Medulla oblongata (tissue), 1 donor: ENCODE measurements at regions not wholly inside any gene's neighbourhood (a gene's known extent, or its start where the extent isn't known, plus 50 kb on each side); places are given as distances from the start of the nearest gene placed in this dataset.
"Not testable (repeated sequence)": the region's sequence is repeated elsewhere in the genome, so short reads cannot be mapped to it uniquely, and the experiment has no call there.

Experiments used
- DNase-seq: peaks from one replicate; pipeline ENCODE4 v3.0.0-alpha.2; 2015; ENCODE audit errors: extremely low spot score

GRCh38 chr16:52976539-52977167 lies 76.0 kb downstream of the CHD9NB start:
- DNase-seq = no peak

GRCh38 chr16:52967744-52968143 lies 85.0 kb downstream of the CHD9NB start:
- no peak for DNase-seq

GRCh38 chr16:52964290-52964689 lies 88.4 kb downstream of the CHD9NB start:
- DNase-seq = no peak

GRCh38 chr16:52963855-52964242 lies 88.8 kb downstream of the CHD9NB start:
- no peak for DNase-seq

GRCh38 chr16:52963212-52963854 lies 89.4 kb downstream of the CHD9NB start:
- DNase-seq = no peak

- no peak for DNase-seq
Observed at GRCh38 chr16:52958951-52959350, 93.7 kb downstream of the CHD9NB start.

GRCh38 chr16:52957199-52957598 lies 95.5 kb downstream of the CHD9NB start:
- no peak for DNase-seq

- DNase-seq = no peak
Observed at GRCh38 chr16:52956044-52956443, 96.7 kb downstream of the CHD9NB start.

GRCh38 chr16:52953215-52953614 lies 99.5 kb downstream of the CHD9NB start:
- no peak for DNase-seq

- DNase-seq = no peak
Observed at GRCh38 chr16:52948946-52949345, 103.8 kb downstream of the CHD9NB start.

GRCh38 chr16:52932321-52932720 lies 120.4 kb downstream of the CHD9NB start:
- DNase-seq = no peak

- DNase-seq = no peak
Observed at GRCh38 chr16:52929478-52930400, 123.0 kb downstream of the CHD9NB start.

- DNase-seq = no peak
Observed at GRCh38 chr16:52928955-52929354, 123.7 kb downstream of the CHD9NB start.

GRCh38 chr16:52925143-52925542 lies 127.6 kb downstream of the CHD9NB start:
- DNase-seq = no peak

GRCh38 chr16:52924162-52924561 lies 128.5 kb downstream of the CHD9NB start:
- no peak for DNase-seq

GRCh38 chr16:52921104-52921503 lies 131.6 kb downstream of the CHD9NB start:
- no peak for DNase-seq

GRCh38 chr16:52920331-52920730 lies 132.4 kb downstream of the CHD9NB start:
- DNase-seq = no peak

- no peak for DNase-seq
Observed at GRCh38 chr16:52914428-52914827, 138.3 kb downstream of the CHD9NB start.

GRCh38 chr16:52912565-52913173 lies 140.0 kb downstream of the CHD9NB start:
- peak; percentile 84 for DNase-seq

GRCh38 chr16:52908057-52908456 lies 144.6 kb downstream of the CHD9NB start:
- DNase-seq = not testable (repeated sequence)

- no peak for DNase-seq
Observed at GRCh38 chr16:52906281-52906680, 146.4 kb downstream of the CHD9NB start.

GRCh38 chr16:52896478-52897164 lies 156.1 kb downstream of the CHD9NB start:
- DNase-seq = no peak
